Smooth muscle cell (in vitro differentiated cells): ENCODE measurements at regions not wholly inside any gene's neighbourhood (a gene's known extent, or its start where the extent isn't known, plus 50 kb on each side); places are given as distances from the start of the nearest gene placed in this dataset.

Source experiments
- DNase-seq: peaks from one replicate; lab custom pipeline; 2025; ENCODE audit not compliant: unreplicated experiment; lab: John Stamatoyannopoulos, UW
- H2AFZ ChIP-seq: fragments of 200-600 bp; sonication (generic); 2 replicates; pipeline ENCODE4 v1.6.0; 2016; ENCODE audit warnings: antibody characterized with exemption, low read depth, mild to moderate bottlenecking
- H3F3A ChIP-seq: fragments of 200-600 bp; sonication (generic); 2 replicates; pipeline ENCODE4 v1.6.0; 2017; ENCODE audit warnings: antibody characterized with exemption, low read depth
- H3K27ac ChIP-seq: fragments of 200-600 bp; sonication (generic); 2 replicates; pipeline ENCODE4 v1.5.1; 2016; ENCODE audit warnings: low read depth, mild to moderate bottlenecking
- H3K27me3 ChIP-seq: fragments of 200-600 bp; sonication (generic); 2 replicates; pipeline ENCODE4 v1.6.1; 2016; ENCODE audit warnings: low read depth, mild to moderate bottlenecking
- H3K36me3 ChIP-seq: fragments of 200-600 bp; sonication (generic); 2 replicates; pipeline ENCODE4 v1.5.1; 2016; ENCODE audit warnings: low read depth
- H3K4me1 ChIP-seq: fragments of 200-600 bp; sonication (generic); 2 replicates; pipeline ENCODE4 v1.5.1; 2016; ENCODE audit warnings: low read depth
- H3K4me2 ChIP-seq: fragments of 200-600 bp; sonication (generic); 2 replicates; pipeline ENCODE4 v1.6.0; 2016; ENCODE audit warnings: mild to moderate bottlenecking
- H3K4me3 ChIP-seq: fragments of 200-600 bp; sonication (generic); 2 replicates; pipeline ENCODE4 v1.5.1; 2016; ENCODE audit warnings: mild to moderate bottlenecking
- H3K79me2 ChIP-seq: fragments of 200-600 bp; sonication (generic); 2 replicates; pipeline ENCODE4 v1.6.0; 2016; ENCODE audit warnings: low read depth, mild to moderate bottlenecking
- H3K9ac ChIP-seq: fragments of 200-600 bp; sonication (generic); 2 replicates; pipeline ENCODE4 v1.6.0; 2016; ENCODE audit warnings: low read depth
- H3K9me3 ChIP-seq: fragments of 200-600 bp; sonication (generic); replicated peaks from 2 replicates; pipeline ENCODE4 v1.5.1; 2016; ENCODE audit warnings: low read depth
- H4K20me1 ChIP-seq: fragments of 200-600 bp; sonication (generic); 2 replicates; pipeline ENCODE4 v1.6.0; 2016; ENCODE audit warnings: low read depth
- CTCF ChIP-seq: fragments of 200-600 bp; sonication (generic); IDR thresholded peaks from 2 replicates; pipeline ENCODE4 v1.5.1; 2017; ENCODE audit warnings: borderline replicate concordance, mild to moderate bottlenecking, antibody characterized with exemption; ENCODE audit not compliant: insufficient read depth, poor library complexity, severe bottlenecking
- WGBS: methylation state at CpG from one replicate; pipeline ENCODE4 v1.1.7; 2016; ENCODE audit warnings: low lambda C conversion rate; 5-methylcytosine and 5-hydroxymethylcytosine counted together

GRCh38 chr6:76817429-76817828 lies 645.9 kb downstream of the HTR1B start:
- DNase-seq: no peak
- no peak overlapping the region for H2AFZ ChIP-seq
- no peaks in the 10 kb centered on the region for H4K20me1 ChIP-seq
- no peak overlapping the region for H3K27ac ChIP-seq
- H3K79me2 ChIP-seq: no peaks in the 10 kb centered on the region
- H3F3A ChIP-seq: no peaks in the 10 kb centered on the region
- no peaks in the 10 kb centered on the region for H3K36me3 ChIP-seq
- H3K4me2 ChIP-seq: no peak overlapping the region
- no peak overlapping the region for H3K9ac ChIP-seq
- TF ChIP-seq CTCF: no peak
- no peaks in the 10 kb centered on the region for H3K4me1 ChIP-seq
- 96% methylated on average over 4 of the region's 5 CpGs for WGBS
- no peaks in the 10 kb centered on the region for H3K27me3 ChIP-seq
- peaks cover 5% of the 10 kb centered on the region for H3K9me3 ChIP-seq
- H3K4me3 ChIP-seq: no peak overlapping the region

GRCh38 chr6:76814496-76815458 lies 648.5 kb downstream of the HTR1B start:
- Histone ChIP-seq H3K9me3 (no peaks in the 10 kb centered on the region), H3K4me1 (no peaks in the 10 kb centered on the region), H3K27ac (peak overlapping the region; percentile 75), H3K27me3 (no peaks in the 10 kb centered on the region), H3F3A (no peaks in the 10 kb centered on the region), H3K36me3 (no peaks in the 10 kb centered on the region), H4K20me1 (no peaks in the 10 kb centered on the region), H3K9ac (no peak overlapping the region), H2AFZ (peak overlapping the region; percentile 79), H3K79me2 (no peaks in the 10 kb centered on the region), H3K4me3 (peak overlapping the region; percentile 17), H3K4me2 (peak overlapping the region; percentile 50)
- no peak for DNase-seq
- 29% methylated on average over 7 of the region's 7 CpGs for WGBS
- no peak for TF ChIP-seq CTCF

- H2AFZ ChIP-seq: no peak overlapping the region
Measured at GRCh38 chr6:76810286-76810685, 653.0 kb downstream of the HTR1B start.

More at GRCh38 chr6:76810286-76810685, 653.0 kb downstream of the HTR1B start:
- Histone ChIP-seq H4K20me1 (no peaks in the 10 kb centered on the region), H3K4me2 (no peak overlapping the region), H3K36me3 (no peaks in the 10 kb centered on the region), H3K4me3 (no peak overlapping the region), H3K27me3 (no peaks in the 10 kb centered on the region), H3K79me2 (no peaks in the 10 kb centered on the region), H3K4me1 (no peaks in the 10 kb centered on the region), H3K27ac (no peak overlapping the region), H3K9me3 (no peaks in the 10 kb centered on the region), H3K9ac (no peak overlapping the region), H3F3A (no peaks in the 10 kb centered on the region)
- no peak for TF ChIP-seq CTCF
- no peak for DNase-seq
- 97% methylated on average over 13 of the region's 13 CpGs for WGBS
